ENCODE measurements at regions not wholly inside any gene's neighbourhood (a gene's known extent, or its start where the extent isn't known, plus 50 kb on each side); places are given as distances from the start of the nearest gene placed in this dataset.

GRCh38 chr17:5687646-5688045 is 103.3 kb upstream of the NLRP1 start:
- TF ChIP-seq EZH2phosphoT487 (IDR thresholded peaks at IDR 0.05; ENCODE audit: low read length) (no peak), CTCF (IDR thresholded peaks at IDR 0.05; ENCODE audit: low read length) (no peak), EZH2 (optimal IDR thresholded peaks at IDR 0.05; ENCODE audit: low read depth, low read length) (no peak)
